VCaP (cell line): ENCODE measurements at regions not wholly inside any gene's neighbourhood (a gene's known extent, or its start where the extent isn't known, plus 50 kb on each side); places are given as distances from the start of the nearest gene placed in this dataset.

Experiments used
- H3K27ac ChIP-seq: fragments of 450-650 bp; 2 replicates; pipeline ENCODE4 v1.5.1; 2017
- TF ChIP-seq, protein P1 (sequence below): fragments of 450-650 bp; conservative IDR thresholded peaks from 2 replicates; pipeline ENCODE4 v1.5.1; 2017; ENCODE audit warnings: mild to moderate bottlenecking, moderate library complexity

- TF ChIP-seq, protein P1, sequence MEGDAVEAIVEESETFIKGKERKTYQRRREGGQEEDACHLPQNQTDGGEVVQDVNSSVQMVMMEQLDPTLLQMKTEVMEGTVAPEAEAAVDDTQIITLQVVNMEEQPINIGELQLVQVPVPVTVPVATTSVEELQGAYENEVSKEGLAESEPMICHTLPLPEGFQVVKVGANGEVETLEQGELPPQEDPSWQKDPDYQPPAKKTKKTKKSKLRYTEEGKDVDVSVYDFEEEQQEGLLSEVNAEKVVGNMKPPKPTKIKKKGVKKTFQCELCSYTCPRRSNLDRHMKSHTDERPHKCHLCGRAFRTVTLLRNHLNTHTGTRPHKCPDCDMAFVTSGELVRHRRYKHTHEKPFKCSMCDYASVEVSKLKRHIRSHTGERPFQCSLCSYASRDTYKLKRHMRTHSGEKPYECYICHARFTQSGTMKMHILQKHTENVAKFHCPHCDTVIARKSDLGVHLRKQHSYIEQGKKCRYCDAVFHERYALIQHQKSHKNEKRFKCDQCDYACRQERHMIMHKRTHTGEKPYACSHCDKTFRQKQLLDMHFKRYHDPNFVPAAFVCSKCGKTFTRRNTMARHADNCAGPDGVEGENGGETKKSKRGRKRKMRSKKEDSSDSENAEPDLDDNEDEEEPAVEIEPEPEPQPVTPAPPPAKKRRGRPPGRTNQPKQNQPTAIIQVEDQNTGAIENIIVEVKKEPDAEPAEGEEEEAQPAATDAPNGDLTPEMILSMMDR: no peak
- no peak overlapping the region for H3K27ac ChIP-seq
Observed at GRCh38 chr5:118451697-118452247, 536.6 kb downstream of the DTWD2 start.

DNA sequence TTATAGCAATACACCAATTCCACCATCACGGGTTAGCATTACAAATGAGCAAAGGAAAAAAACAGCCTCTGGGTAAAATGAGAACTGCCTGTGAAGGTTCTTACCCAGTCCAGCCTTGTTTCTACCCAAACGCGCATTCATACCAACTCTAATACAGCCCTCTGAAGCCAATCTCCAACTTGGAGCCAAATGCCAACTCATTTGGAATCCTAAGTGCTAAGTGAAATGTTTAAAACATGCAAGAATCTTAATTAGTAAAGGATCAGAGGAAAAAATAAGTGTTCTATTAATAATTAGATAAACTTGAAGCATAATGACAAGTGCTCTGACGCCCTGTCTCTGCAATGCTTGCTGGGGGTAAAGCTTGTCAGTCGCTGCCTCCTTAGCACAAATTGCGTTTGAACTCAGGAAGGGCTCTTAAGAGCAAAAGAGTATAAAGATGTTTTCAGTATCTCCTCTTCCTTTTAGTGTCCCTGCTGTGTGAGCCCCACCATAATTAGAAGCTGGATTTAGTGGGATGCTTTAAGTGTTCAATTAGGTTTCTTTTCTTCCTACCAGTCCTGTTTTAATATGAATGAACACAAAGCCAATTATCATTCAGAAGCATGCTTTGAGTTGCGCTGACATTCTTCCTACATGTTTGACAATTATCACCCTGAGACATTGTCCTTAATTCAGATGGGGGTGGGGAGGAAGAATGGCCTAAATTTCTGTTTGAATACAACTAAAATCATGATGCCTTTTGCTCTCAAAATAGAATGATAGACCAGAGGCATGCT lies 537.6 kb downstream of the DTWD2 start:
- no peak overlapping the region for H3K27ac ChIP-seq
- TF ChIP-seq, protein P1: no peak

- TF ChIP-seq, protein P1: no peak
- no peak overlapping the region for H3K27ac ChIP-seq
Observed at GRCh38 chr5:118447350-118447749, 541.0 kb downstream of the DTWD2 start.

DNA sequence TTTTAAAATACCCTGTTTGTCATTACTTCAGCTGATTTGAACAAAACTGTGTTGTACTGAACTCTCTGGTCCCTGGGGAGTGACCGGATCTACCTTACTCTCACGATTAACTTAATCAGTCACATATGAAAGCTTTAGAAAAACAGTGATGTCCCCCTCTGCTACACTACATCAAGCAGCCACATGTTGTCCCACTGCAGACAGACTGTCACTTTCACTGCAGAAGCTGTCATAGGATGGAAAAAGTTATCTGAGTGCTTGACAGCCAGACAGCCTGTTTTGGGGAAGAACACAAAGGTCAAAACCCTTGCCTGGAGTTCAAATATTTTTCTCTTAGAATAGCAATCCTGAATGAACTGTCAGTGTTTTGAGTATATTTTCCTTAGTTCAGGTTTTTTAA lies 546.4 kb downstream of the DTWD2 start:
- TF ChIP-seq, protein P1: no peak
- no peak overlapping the region for H3K27ac ChIP-seq

- TF ChIP-seq, protein P1: no peak
- H3K27ac ChIP-seq: no peak overlapping the region
Observed at GRCh38 chr5:118441034-118441433, 547.3 kb downstream of the DTWD2 start.

DNA sequence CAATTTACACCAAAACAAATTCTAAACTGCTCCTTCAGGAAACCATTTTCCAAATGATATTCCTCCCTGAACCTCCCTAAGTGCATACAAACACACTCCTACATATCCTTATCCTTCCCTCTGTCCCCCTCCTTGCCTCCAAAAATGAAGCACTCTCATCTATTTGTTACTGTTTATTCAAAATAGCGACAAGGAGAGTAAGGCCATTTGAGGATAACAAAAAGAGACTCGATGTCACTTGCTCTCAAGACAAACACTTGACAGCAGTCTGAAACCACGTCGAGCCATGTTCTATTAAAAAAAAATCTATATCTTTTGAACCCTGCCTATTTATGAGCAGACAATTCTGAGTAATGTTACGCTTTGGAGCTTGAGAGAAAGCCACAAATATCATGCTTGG lies 547.9 kb downstream of the DTWD2 start:
- no peak overlapping the region for H3K27ac ChIP-seq
- TF ChIP-seq, protein P1: no peak

GRCh38 chr5:118439831-118440230 lies 548.5 kb downstream of the DTWD2 start:
- TF ChIP-seq, protein P1: no peak
- no peak overlapping the region for H3K27ac ChIP-seq
